Testis (tissue), 2 donors: ENCODE measurements at regions not wholly inside any gene's neighbourhood (a gene's known extent, or its start where the extent isn't known, plus 50 kb on each side); places are given as distances from the start of the nearest gene placed in this dataset.

ENCODE experiments used
- DNase-seq: peaks from one replicate; pipeline ENCODE4 v3.0.0-alpha.2; 2019
- H3K27ac ChIP-seq, 2 donors: fragments of 200-600 bp; sonication (generic); one replicate each; pipeline ENCODE4 v1.5.1; 2019
- H3K27me3 ChIP-seq: fragments of 200-600 bp; sonication (generic); one replicate; pipeline ENCODE4 v1.5.1; 2019
- H3K36me3 ChIP-seq: fragments of 200-600 bp; sonication (generic); one replicate; pipeline ENCODE4 v1.5.1; 2017; ENCODE audit warnings: low read depth; ENCODE audit errors: missing control alignments
- H3K4me1 ChIP-seq: fragments of 200-600 bp; sonication (generic); one replicate; pipeline ENCODE4 v1.5.1; 2019
- H3K4me3 ChIP-seq, 2 donors: fragments of 200-600 bp; sonication (generic); one replicate each; pipeline ENCODE4 v1.5.1; 2017 to 2019
- H3K9me3 ChIP-seq: fragments of 200-600 bp; sonication (generic); one replicate; pipeline ENCODE4 v1.5.1; 2017
- CTCF ChIP-seq, 3 experiments: fragments of 450-650 bp in 2 of 3; fragments of 200-600 bp in 1 of 3; sonication (generic) in 1 of 3; IDR thresholded peaks; one replicate each; pipeline ENCODE4 v1.5.1; 2016 to 2019; ENCODE audit warnings: antibody characterized with exemption in 3 of 3, mild to moderate bottlenecking in 2 of 3, moderate library complexity in 1 of 3
- POLR2A ChIP-seq: fragments of 450-650 bp; IDR thresholded peaks from one replicate; pipeline ENCODE4 v1.6.1; 2017; ENCODE audit warnings: antibody characterized with exemption, mild to moderate bottlenecking, moderate library complexity
- WGBS, 2 donors: methylation state at CpG; one replicate each; pipeline ENCODE4 v1.1.5; 2018; 5-methylcytosine and 5-hydroxymethylcytosine counted together
- intact Hi-C: fragments of 100-400 bp; cut with DNase I; formaldehyde crosslinking; loops from one replicate; pipeline ENCODE4 v1.15.1; 2023; ENCODE audit warnings: low total_unique reads

GRCh38 chr1:239590556-239590955 lies 204.2 kb downstream of the CHRM3 start:
- no peaks in the 10 kb centered on the region for H3K36me3 ChIP-seq
- intact Hi-C loops = no loop called here
- no peaks in the 10 kb centered on the region for H3K9me3 ChIP-seq
- H3K27me3 ChIP-seq = no peaks in the 10 kb centered on the region
- TF ChIP-seq CTCF (IDR thresholded peaks at IDR 0.05) (no peak), POLR2A (no peak)
- no peak overlapping the region for H3K27ac ChIP-seq
- H3K4me1 ChIP-seq = no peaks in the 10 kb centered on the region
- DNase-seq = no peak
- no peak overlapping the region for H3K4me3 ChIP-seq

GRCh38 chr1:239593527-239593926 lies 207.2 kb downstream of the CHRM3 start:
- no peak for TF ChIP-seq CTCF (IDR thresholded peaks at IDR 0.05)
- TF ChIP-seq POLR2A = no peak
- Histone ChIP-seq H3K27ac (no peak overlapping the region), H3K4me3 (no peak overlapping the region), H3K4me1 (no peaks in the 10 kb centered on the region), H3K27me3 (no peaks in the 10 kb centered on the region), H3K36me3 (no peaks in the 10 kb centered on the region), H3K9me3 (no peaks in the 10 kb centered on the region)
- intact Hi-C loops = no loop called here
- 81 to 90% methylated on average over 4 of the region's 4 CpGs for WGBS, 2 donors
- no peak for DNase-seq

GRCh38 chr1:239600588-239600987 lies 214.2 kb downstream of the CHRM3 start:
- DNase-seq = no peak
- Histone ChIP-seq H3K4me3 (no peak overlapping the region), H3K27me3 (no peaks in the 10 kb centered on the region), H3K36me3 (no peaks in the 10 kb centered on the region), H3K27ac (no peak overlapping the region), H3K9me3 (no peaks in the 10 kb centered on the region), H3K4me1 (no peaks in the 10 kb centered on the region)
- TF ChIP-seq POLR2A = no peak
- TF ChIP-seq CTCF (IDR thresholded peaks at IDR 0.05) = no peak
- intact Hi-C loops = no loop called here

- TF ChIP-seq POLR2A (no peak), CTCF (IDR thresholded peaks at IDR 0.05) (no peak)
- Histone ChIP-seq H3K4me1 (no peaks in the 10 kb centered on the region), H3K27me3 (no peaks in the 10 kb centered on the region), H3K36me3 (no peaks in the 10 kb centered on the region), H3K9me3 (no peaks in the 10 kb centered on the region), H3K27ac (no peak overlapping the region), H3K4me3 (no peak overlapping the region)
- intact Hi-C loops = no loop called here
- DNase-seq = no peak
Observed at GRCh38 chr1:239601108-239601507, 214.7 kb downstream of the CHRM3 start.

- no peak for DNase-seq
- TF ChIP-seq POLR2A = no peak
- no peak for TF ChIP-seq CTCF (IDR thresholded peaks at IDR 0.05)
- Histone ChIP-seq H3K9me3 (no peaks in the 10 kb centered on the region), H3K27ac (no peak overlapping the region), H3K4me1 (no peaks in the 10 kb centered on the region), H3K27me3 (no peaks in the 10 kb centered on the region), H3K36me3 (no peaks in the 10 kb centered on the region), H3K4me3 (no peak overlapping the region)
- 93 to 95% methylated on average over 3 of the region's 3 CpGs for WGBS, 2 donors
- intact Hi-C loops = no loop called here
Observed at GRCh38 chr1:239603530-239603929, 217.2 kb downstream of the CHRM3 start.
